Stimulated activated CD8-positive, alpha-beta memory T cell treated with anti-CD3 and anti-CD28 coated beads, Interleukin-4, amount 100 ng/mL, for 1 hour (primary cell): ENCODE measurements at regions not wholly inside any gene's neighbourhood (a gene's known extent, or its start where the extent isn't known, plus 50 kb on each side); places are given as distances from the start of the nearest gene placed in this dataset.
A peak's percentile ranks its signal among the peaks of the same experiment; 100 is the strongest.

ENCODE experiments used
- DNase-seq, 2 donors: peaks; one replicate each; pipeline ENCODE4 v3.0.0-alpha.2; 2020; ENCODE audit warnings: low read depth in 2 of 2, low spot score in 1 of 2

GRCh38 chr7:35454575-35455385, 200.9 kb upstream of the TBX20 start:
- DNase-seq: no peak

- no peak for DNase-seq
These were observed 196.7 kb upstream of the TBX20 start for GRCh38 chr7:35450456-35451214.

- no peak for DNase-seq
These were observed 194.6 kb upstream of the TBX20 start for GRCh38 chr7:35448486-35448885.

GRCh38 chr7:35446091-35446490, 192.2 kb upstream of the TBX20 start:
- DNase-seq: no peak

GRCh38 chr7:35437619-35438275, 183.8 kb upstream of the TBX20 start:
- no peak for DNase-seq

- no peak for DNase-seq
These were observed 182.6 kb upstream of the TBX20 start for GRCh38 chr7:35436452-35436851.

GRCh38 chr7:35430547-35431153, 176.8 kb upstream of the TBX20 start:
- no peak for DNase-seq

GRCh38 chr7:35424869-35425495, 171.1 kb upstream of the TBX20 start:
- DNase-seq: peak in 1 of 2 donors; percentile 9

GRCh38 chr7:35424440-35424839, 170.5 kb upstream of the TBX20 start:
- no peak for DNase-seq

- DNase-seq: no peak
These were observed 168.8 kb upstream of the TBX20 start for GRCh38 chr7:35422715-35423114.

- no peak for DNase-seq
These were observed 166.8 kb upstream of the TBX20 start for GRCh38 chr7:35420656-35421055.

- DNase-seq: no peak
These were observed 165.5 kb upstream of the TBX20 start for GRCh38 chr7:35419391-35419755.

- DNase-seq: no peak
These were observed 165.0 kb upstream of the TBX20 start for GRCh38 chr7:35418716-35419390.

GRCh38 chr7:35416568-35416967, 162.7 kb upstream of the TBX20 start:
- DNase-seq: no peak

GRCh38 chr7:35415411-35415822, 161.5 kb upstream of the TBX20 start:
- no peak for DNase-seq

GRCh38 chr7:35411331-35411730, 157.4 kb upstream of the TBX20 start:
- no peak for DNase-seq

- DNase-seq: no peak
These were observed 151.6 kb upstream of the TBX20 start for GRCh38 chr7:35405461-35405860.

- no peak for DNase-seq
These were observed 147.4 kb upstream of the TBX20 start for GRCh38 chr7:35401217-35401879.

- no peak for DNase-seq
These were observed 145.9 kb upstream of the TBX20 start for GRCh38 chr7:35399840-35400239.

- DNase-seq: no peak
These were observed 145.3 kb upstream of the TBX20 start for GRCh38 chr7:35399216-35399615.
